Adrenal gland (tissue), 9 donors: ENCODE measurements at regions not wholly inside any gene's neighbourhood (a gene's known extent, or its start where the extent isn't known, plus 50 kb on each side); places are given as distances from the start of the nearest gene placed in this dataset.

ENCODE experiments used
- DNase-seq, 7 donors: peaks; one replicate each; pipeline ENCODE4 v3.0.0-alpha.2; 2019 to 2020
- H3K27ac ChIP-seq, 5 donors: fragments of 200-600 bp; sonication (generic) in 4 of 5; 1 replicate in 3 of 5; 2 replicates in 2 of 5; pipeline versions ENCODE4 v1.5.1 to v1.8.0; 2016 to 2020; ENCODE audit warnings: mild to moderate bottlenecking in 1 of 5
- H3K27me3 ChIP-seq: fragments of 200-600 bp; 2 replicates; pipeline ENCODE4 v1.8.0; 2021
- H3K36me3 ChIP-seq, 2 donors: fragments of 200-600 bp; replicated peaks in 1 of 2; 1 replicate in 1 of 2; 2 replicates in 1 of 2; pipeline versions ENCODE4 v1.5.1 to v1.8.0; 2018 to 2022
- H3K4me1 ChIP-seq, 2 donors: fragments of 200-600 bp; replicated peaks in 1 of 2; 1 replicate in 1 of 2; 2 replicates in 1 of 2; pipeline versions ENCODE4 v1.5.1 to v1.8.0; 2018 to 2021
- H3K4me3 ChIP-seq, 4 donors: fragments of 200-600 bp; sonication (generic) in 3 of 4; one replicate each; pipeline ENCODE4 v1.5.1; 2016 to 2018
- H3K9me3 ChIP-seq, 3 donors: fragments of 200-600 bp; sonication (generic) in 1 of 3; replicated peaks in 1 of 3; 1 replicate in 2 of 3; 2 replicates in 1 of 3; pipeline versions ENCODE4 v1.5.1 to v1.8.0; 2016 to 2021
- CTCF ChIP-seq, 6 experiments: fragments of 450-650 bp in 4 of 6; fragments of 200-600 bp in 2 of 6; sonication (generic) in 1 of 6; IDR thresholded peaks; 1 replicate in 5 of 6; 2 replicates in 1 of 6; pipeline versions ENCODE4 v1.5.1 to v1.8.0; 2016 to 2021; ENCODE audit warnings: antibody characterized with exemption in 6 of 6, mild to moderate bottlenecking in 2 of 6, moderate library complexity in 1 of 6
- POLR2A ChIP-seq, 2 donors: fragments of 450-650 bp; IDR thresholded peaks; one replicate each; pipeline ENCODE4 v1.6.1; 2017; ENCODE audit warnings: antibody characterized with exemption in 2 of 2, mild to moderate bottlenecking in 2 of 2, moderate library complexity in 1 of 2
- WGBS, 4 donors: extraction: QIAGEN DNeasy Blood & Tissue Kit in 2 of 4; methylation state at CpG; one replicate each; pipeline versions ENCODE4 v1.1.5 to v1.1.7; 2013 to 2017; 5-methylcytosine and 5-hydroxymethylcytosine counted together
- intact Hi-C, 2 donors: fragments of 100-400 bp; cut with DNase I; formaldehyde crosslinking; loops; one replicate each; pipeline versions ENCODE4 v1.14.1 to v1.15.0; 2022 to 2023
- donor health status: healthy with polysubstance abuse.
- donor health status: Bipolar disorder and iron deficiency.
- donor health status: DM: yes; HTN: yes; CAD: no.
- donor health status: DM: no; HTN: no; CAD: no.
- donor health status: DM: no; HTN: no; CAD: no.

GRCh38 chr2:239603411-239604356 is 202.9 kb upstream of the HDAC4 start:
- TF ChIP-seq POLR2A (IDR thresholded peaks at IDR 0.05), result no peak
- TF ChIP-seq CTCF (IDR thresholded peaks at IDR 0.05), result no peak
- no peaks in the 10 kb centered on the region for H3K4me1 ChIP-seq
- no peak overlapping the region for H3K27ac ChIP-seq
- 84 to 87% (median 85%) methylated on average over 9 to 11 of the region's 11 CpGs for whole genome bisulfite sequencing, 4 donors
- intact Hi-C loops, result no loop called here
- H3K9me3 ChIP-seq, result no peaks in the 10 kb centered on the region
- DNase-seq, result peak in 1 of 7 donors; percentile 33
- H3K4me3 ChIP-seq, result no peak overlapping the region
- H3K27me3 ChIP-seq, result peaks cover 4% of the 10 kb centered on the region
- H3K36me3 ChIP-seq, result no peaks in the 10 kb centered on the region

GRCh38 chr2:239602290-239603282 is 201.8 kb upstream of the HDAC4 start:
- intact Hi-C loops, result no loop called here
- Histone ChIP-seq H3K4me3 (no peak overlapping the region), H3K36me3 (no peaks in the 10 kb centered on the region), H3K4me1 (no peaks in the 10 kb centered on the region), H3K27me3 (peaks cover 4% of the 10 kb centered on the region), H3K27ac (no peak overlapping the region), H3K9me3 (no peaks in the 10 kb centered on the region)
- DNase-seq, result peak in 1 of 7 donors; percentile 42
- WGBS, 4 donors, result 81 to 86% (median 83%) methylated on average over 18 to 30 of the region's 30 CpGs
- TF ChIP-seq CTCF (IDR thresholded peaks at IDR 0.05) (no peak), POLR2A (IDR thresholded peaks at IDR 0.05) (no peak)

GRCh38 chr2:239601880-239602279 is 201.1 kb upstream of the HDAC4 start:
- intact Hi-C loops, result no loop called here
- H3K9me3 ChIP-seq, result no peaks in the 10 kb centered on the region
- peaks cover 4% of the 10 kb centered on the region for H3K27me3 ChIP-seq
- 86 to 93% (median 90%) methylated on average over 4 to 7 of the region's 7 CpGs for WGBS, 4 donors
- TF ChIP-seq CTCF (IDR thresholded peaks at IDR 0.05) (no peak), POLR2A (IDR thresholded peaks at IDR 0.05) (no peak)
- no peak overlapping the region for H3K27ac ChIP-seq
- no peak overlapping the region for H3K4me3 ChIP-seq
- DNase-seq, result peak in 1 of 7 donors; percentile 29
- no peaks in the 10 kb centered on the region for H3K4me1 ChIP-seq
- no peaks in the 10 kb centered on the region for H3K36me3 ChIP-seq
